Right atrium auricular region (tissue), 2 donors: ENCODE measurements at regions not wholly inside any gene's neighbourhood (a gene's known extent, or its start where the extent isn't known, plus 50 kb on each side); places are given as distances from the start of the nearest gene placed in this dataset.

ENCODE experiments used
- DNase-seq: peaks from one replicate; pipeline ENCODE4 v3.0.0-alpha.2; 2019; ENCODE audit warnings: low spot score
- H3K27ac ChIP-seq, 2 donors: fragments of 200-600 bp; sonication (generic); 1 replicate in 1 of 2; 2 replicates in 1 of 2; pipeline ENCODE4 v1.5.1; 2016 to 2019
- H3K27me3 ChIP-seq, 2 donors: fragments of 200-600 bp; sonication (generic); one replicate each; pipeline versions ENCODE4 v1.5.1 to v1.6.0; 2017 to 2019
- H3K36me3 ChIP-seq: fragments of 200-600 bp; sonication (generic); one replicate; pipeline ENCODE4 v1.5.1; 2016
- H3K4me1 ChIP-seq, 2 donors: fragments of 200-600 bp; sonication (generic); one replicate each; pipeline versions ENCODE4 v1.5.1 to v1.6.0; 2017 to 2019
- H3K4me3 ChIP-seq, 2 donors: fragments of 200-600 bp; sonication (generic); 1 replicate in 1 of 2; 2 replicates in 1 of 2; pipeline ENCODE4 v1.5.1; 2017 to 2019; ENCODE audit warnings: mild to moderate bottlenecking in 1 of 2, moderate library complexity in 1 of 2
- H3K9me3 ChIP-seq, 2 donors: fragments of 200-600 bp; sonication (generic); one replicate each; pipeline ENCODE4 v1.5.1; 2019
- TF ChIP-seq, protein P1 (sequence below), 2 donors: fragments of 200-600 bp; sonication (generic); IDR thresholded peaks; one replicate each; pipeline ENCODE4 v1.5.1; 2019; ENCODE audit warnings: antibody characterized with exemption in 2 of 2

GRCh38 chr12:75868501-75868900, 163.1 kb downstream of the PHLDA1 start:
- H3K27ac ChIP-seq, result no peak overlapping the region
- TF ChIP-seq, protein P1, sequence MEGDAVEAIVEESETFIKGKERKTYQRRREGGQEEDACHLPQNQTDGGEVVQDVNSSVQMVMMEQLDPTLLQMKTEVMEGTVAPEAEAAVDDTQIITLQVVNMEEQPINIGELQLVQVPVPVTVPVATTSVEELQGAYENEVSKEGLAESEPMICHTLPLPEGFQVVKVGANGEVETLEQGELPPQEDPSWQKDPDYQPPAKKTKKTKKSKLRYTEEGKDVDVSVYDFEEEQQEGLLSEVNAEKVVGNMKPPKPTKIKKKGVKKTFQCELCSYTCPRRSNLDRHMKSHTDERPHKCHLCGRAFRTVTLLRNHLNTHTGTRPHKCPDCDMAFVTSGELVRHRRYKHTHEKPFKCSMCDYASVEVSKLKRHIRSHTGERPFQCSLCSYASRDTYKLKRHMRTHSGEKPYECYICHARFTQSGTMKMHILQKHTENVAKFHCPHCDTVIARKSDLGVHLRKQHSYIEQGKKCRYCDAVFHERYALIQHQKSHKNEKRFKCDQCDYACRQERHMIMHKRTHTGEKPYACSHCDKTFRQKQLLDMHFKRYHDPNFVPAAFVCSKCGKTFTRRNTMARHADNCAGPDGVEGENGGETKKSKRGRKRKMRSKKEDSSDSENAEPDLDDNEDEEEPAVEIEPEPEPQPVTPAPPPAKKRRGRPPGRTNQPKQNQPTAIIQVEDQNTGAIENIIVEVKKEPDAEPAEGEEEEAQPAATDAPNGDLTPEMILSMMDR (IDR thresholded peaks at IDR 0.05), result no peak
- no peaks in the 10 kb centered on the region for H3K36me3 ChIP-seq
- DNase-seq, result no peak
- H3K4me3 ChIP-seq, result no peak overlapping the region
- no peaks in the 10 kb centered on the region for H3K4me1 ChIP-seq
- no peaks in the 10 kb centered on the region for H3K9me3 ChIP-seq
- H3K27me3 ChIP-seq, result no peaks in the 10 kb centered on the region

GRCh38 chr12:75865315-75865714, 166.3 kb downstream of the PHLDA1 start:
- Histone ChIP-seq H3K4me3 (no peak overlapping the region), H3K9me3 (no peaks in the 10 kb centered on the region), H3K4me1 (no peaks in the 10 kb centered on the region), H3K36me3 (no peaks in the 10 kb centered on the region), H3K27ac (no peak overlapping the region), H3K27me3 (no peaks in the 10 kb centered on the region)
- TF ChIP-seq, protein P1 (IDR thresholded peaks at IDR 0.05), result no peak
- DNase-seq, result no peak

DNA sequence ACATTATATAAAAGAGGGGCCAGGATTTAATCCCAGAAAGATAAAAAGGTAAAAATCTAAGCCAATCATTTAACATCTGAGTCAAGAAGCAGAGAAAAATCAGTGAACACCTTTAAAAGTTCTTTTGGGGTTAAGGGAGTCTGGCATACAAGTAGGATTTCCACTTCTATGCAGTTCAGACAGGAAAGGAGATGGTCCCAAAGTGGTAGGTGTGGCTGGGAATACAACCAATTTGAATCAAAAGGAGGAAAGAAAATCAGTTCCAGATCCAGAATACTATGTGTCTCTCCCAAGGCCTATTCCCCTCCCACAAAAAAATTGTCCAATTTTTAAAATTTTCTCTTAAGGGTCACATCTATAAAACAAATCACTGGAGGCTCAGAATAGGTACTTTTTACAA, 167.4 kb downstream of the PHLDA1 start:
- no peaks in the 10 kb centered on the region for H3K27me3 ChIP-seq
- H3K36me3 ChIP-seq, result no peaks in the 10 kb centered on the region
- no peak overlapping the region for H3K4me3 ChIP-seq
- no peaks in the 10 kb centered on the region for H3K4me1 ChIP-seq
- no peak overlapping the region for H3K27ac ChIP-seq
- no peak for DNase-seq
- TF ChIP-seq, protein P1 (IDR thresholded peaks at IDR 0.05), result no peak
- H3K9me3 ChIP-seq, result no peaks in the 10 kb centered on the region

DNA sequence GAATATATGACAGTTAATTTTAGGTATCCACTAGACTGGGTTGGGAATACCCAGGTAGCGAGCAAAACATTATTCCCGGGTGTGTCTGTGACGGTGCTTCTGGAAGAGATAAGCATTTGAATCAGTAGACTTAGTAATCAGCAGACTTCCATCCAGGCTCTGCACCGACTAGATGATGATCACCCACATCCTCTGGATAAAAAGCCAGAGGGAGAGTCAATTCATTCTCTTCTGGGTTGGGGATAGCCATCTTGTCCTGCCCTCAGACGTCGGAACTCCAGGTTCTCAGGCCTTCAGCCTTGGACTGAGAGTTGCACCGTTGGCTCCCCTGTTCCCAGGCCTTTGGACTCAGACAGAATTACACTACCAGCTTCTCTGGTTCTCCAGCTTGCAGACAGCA, 168.0 kb downstream of the PHLDA1 start:
- Histone ChIP-seq H3K27ac (no peak overlapping the region), H3K4me3 (no peak overlapping the region), H3K27me3 (no peaks in the 10 kb centered on the region), H3K36me3 (no peaks in the 10 kb centered on the region), H3K9me3 (no peaks in the 10 kb centered on the region), H3K4me1 (no peaks in the 10 kb centered on the region)
- DNase-seq, result no peak
- TF ChIP-seq, protein P1 (IDR thresholded peaks at IDR 0.05), result no peak

GRCh38 chr12:75862692-75863471, 168.7 kb downstream of the PHLDA1 start:
- TF ChIP-seq, protein P1 (IDR thresholded peaks at IDR 0.05), result no peak
- no peak overlapping the region for H3K27ac ChIP-seq
- no peaks in the 10 kb centered on the region for H3K9me3 ChIP-seq
- H3K4me3 ChIP-seq, result no peak overlapping the region
- H3K27me3 ChIP-seq, result no peaks in the 10 kb centered on the region
- DNase-seq, result no peak
- H3K4me1 ChIP-seq, result no peaks in the 10 kb centered on the region
- H3K36me3 ChIP-seq, result no peaks in the 10 kb centered on the region

GRCh38 chr12:75859868-75860267, 171.7 kb downstream of the PHLDA1 start:
- no peak overlapping the region for H3K4me3 ChIP-seq
- TF ChIP-seq, protein P1 (IDR thresholded peaks at IDR 0.05), result no peak
- no peaks in the 10 kb centered on the region for H3K9me3 ChIP-seq
- no peaks in the 10 kb centered on the region for H3K4me1 ChIP-seq
- H3K36me3 ChIP-seq, result no peaks in the 10 kb centered on the region
- H3K27ac ChIP-seq, result no peak overlapping the region
- H3K27me3 ChIP-seq, result no peaks in the 10 kb centered on the region
- DNase-seq, result no peak
